ENCODE measurements at regions not wholly inside any gene's neighbourhood (a gene's known extent, or its start where the extent isn't known, plus 50 kb on each side); places are given as distances from the start of the nearest gene placed in this dataset.

GRCh38 chr17:77436481-77436880 lies 295.7 kb downstream of the SEC14L1 start:
- ChIA-PET CTCF (interaction anchor here (0.6 to 1.6 kb wide), 6 partner anchors 9 to 384 kb away, joined by 3 to 8 read pairs (median 3); no protein-coding TSS in a partner anchor), POLR2A (interaction anchor here (0.6 to 0.7 kb wide), 2 partner anchors 11 to 14 kb away, joined by 3 to 4 read pairs; no protein-coding TSS in a partner anchor)
- peaks cover 0 to 5% of the 10 kb centered on the region in 2 experiments; a peak in 1 of 3 replicates for H3K36me3 ChIP-seq (ENCODE audit: control insufficient read depth in 2 of 2, insufficient read depth in 1 of 2, low read length in 2 of 2)
- TF ChIP-seq ZNF585B (tag by site-specific recombination; IDR thresholded peaks at IDR 0.05), result no peak
- no peak for TF ChIP-seq ZNF843 (tag by site-specific recombination; IDR thresholded peaks at IDR 0.05)
- TF ChIP-seq ZNF169 (tag by site-specific recombination; IDR thresholded peaks at IDR 0.05), result no peak
- TF ChIP-seq ZNF2 (tag by site-specific recombination; IDR thresholded peaks at IDR 0.05), result no peak
- no peak for TF ChIP-seq PRDM2 (tag by site-specific recombination; IDR thresholded peaks at IDR 0.05; ENCODE audit: borderline replicate concordance)
- TF ChIP-seq ZNF311 (tag by site-specific recombination; IDR thresholded peaks at IDR 0.05; ENCODE audit: borderline replicate concordance), result no peak
- no peak overlapping the region for H3K4me3 ChIP-seq (ENCODE audit: low read depth, low read length)
- no peak overlapping the region; the same call in 1 of the 2 replicates for H3K27ac ChIP-seq (ENCODE audit: extremely low read depth, low read depth, low read length)
- no peaks in the 10 kb centered on the region for H3K9me3 ChIP-seq (ENCODE audit: control insufficient read depth, insufficient read depth, low read depth, low read length)
- H3K4me1 ChIP-seq (ENCODE audit: control insufficient read depth, insufficient read depth, low read length), result peaks cover 19% of the 10 kb centered on the region

GRCh38 chr17:77437017-77437416 lies 296.2 kb downstream of the SEC14L1 start:
- peaks cover 19% of the 10 kb centered on the region for H3K4me1 ChIP-seq (ENCODE audit: control insufficient read depth, insufficient read depth, low read length)
- ChIA-PET POLR2A (no interaction called here), CTCF (interaction anchor here (0.6 to 1.6 kb wide), 6 partner anchors 8 to 384 kb away, joined by 3 to 8 read pairs (median 3); no protein-coding TSS in a partner anchor)
- H3K4me3 ChIP-seq (ENCODE audit: low read depth, low read length), result no peak overlapping the region
- H3K27ac ChIP-seq (ENCODE audit: extremely low read depth, low read depth, low read length), result no peak overlapping the region; the same call in 1 of the 2 replicates
- peaks cover 0 to 5% of the 10 kb centered on the region in 2 experiments; a peak in 1 of 3 replicates for H3K36me3 ChIP-seq (ENCODE audit: control insufficient read depth in 2 of 2, insufficient read depth in 1 of 2, low read length in 2 of 2)
- H3K9me3 ChIP-seq (ENCODE audit: control insufficient read depth, insufficient read depth, low read depth, low read length), result no peaks in the 10 kb centered on the region
- TF ChIP-seq INSM2 (tag by site-specific recombination; IDR thresholded peaks at IDR 0.05), result no peak
- no peak for TF ChIP-seq KLF8 (tag by site-specific recombination; IDR thresholded peaks at IDR 0.05)
- no peak for TF ChIP-seq ZNF239 (tag by site-specific recombination; IDR thresholded peaks at IDR 0.05)
- no peak for TF ChIP-seq ZNF366 (tag by site-specific recombination; conservative IDR thresholded peaks at IDR 0.05)
- no peak for TF ChIP-seq ZBTB48 (tag by site-specific recombination; IDR thresholded peaks at IDR 0.05)
- TF ChIP-seq ZNF138 (tag by site-specific recombination; IDR thresholded peaks at IDR 0.05; ENCODE audit: borderline replicate concordance), result no peak
- peak; percentile 62; the same call in 1 of the 2 replicates for TF ChIP-seq ZNF692 (tag by site-specific recombination; IDR thresholded peaks at IDR 0.05)
- peak; percentile 33 for TF ChIP-seq KLF1 (tag by site-specific recombination; IDR thresholded peaks at IDR 0.05)
- TF ChIP-seq ZNF792 (tag by site-specific recombination; IDR thresholded peaks at IDR 0.05), result no peak
- peak; percentile 57 for TF ChIP-seq GLIS1 (tag by site-specific recombination; IDR thresholded peaks at IDR 0.05)
- no peak for TF ChIP-seq ZNF404 (tag by site-specific recombination; IDR thresholded peaks at IDR 0.05)
- TF ChIP-seq EGR2 (tag by site-specific recombination; IDR thresholded peaks at IDR 0.05; ENCODE audit: low read depth), result peak; percentile 20; the same call in 1 of the 2 replicates
- TF ChIP-seq ZNF398 (tag by site-specific recombination; IDR thresholded peaks at IDR 0.05), result peak; percentile 23; the same call in 1 of the 2 replicates
- TF ChIP-seq ZNF658 (tag by site-specific recombination; IDR thresholded peaks at IDR 0.05), result no peak
- TF ChIP-seq ZNF530 (tag by site-specific recombination; IDR thresholded peaks at IDR 0.05; ENCODE audit: low read depth), result no peak
- no peak for TF ChIP-seq ZNF114 (tag by site-specific recombination; IDR thresholded peaks at IDR 0.05)
